DMS 273 (cell line): ENCODE measurements at regions not wholly inside any gene's neighbourhood (a gene's known extent, or its start where the extent isn't known, plus 50 kb on each side); places are given as distances from the start of the nearest gene placed in this dataset.

Experiments
- DNase-seq: peaks from one replicate; lab custom pipeline; 2025; ENCODE audit not compliant: unreplicated experiment; lab: John Stamatoyannopoulos, UW

GRCh38 chr17:53996890-53997289 lies 174.2 kb downstream of the KIF2B start:
- no peak for DNase-seq

DNA sequence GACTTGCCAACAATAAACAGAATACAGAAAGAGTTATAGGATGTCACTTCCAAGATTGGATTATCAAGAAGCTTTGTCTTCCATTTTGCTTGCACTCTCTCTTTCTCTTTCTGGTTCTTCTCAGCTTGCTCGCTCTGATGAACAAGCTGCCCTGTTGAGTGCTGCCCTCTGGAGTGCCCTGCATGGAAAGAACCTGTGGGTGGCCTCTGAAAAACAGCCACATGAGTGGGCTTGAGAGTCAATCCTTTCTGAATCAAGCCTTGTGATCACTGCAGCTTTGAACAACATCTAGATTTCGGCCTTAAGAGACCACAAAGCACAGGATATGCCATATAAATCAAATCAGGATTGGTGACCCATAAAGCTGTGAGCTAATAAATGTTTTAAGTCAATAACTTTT lies 185.1 kb downstream of the KIF2B start:
- DNase-seq, result peak; percentile 16

DNA sequence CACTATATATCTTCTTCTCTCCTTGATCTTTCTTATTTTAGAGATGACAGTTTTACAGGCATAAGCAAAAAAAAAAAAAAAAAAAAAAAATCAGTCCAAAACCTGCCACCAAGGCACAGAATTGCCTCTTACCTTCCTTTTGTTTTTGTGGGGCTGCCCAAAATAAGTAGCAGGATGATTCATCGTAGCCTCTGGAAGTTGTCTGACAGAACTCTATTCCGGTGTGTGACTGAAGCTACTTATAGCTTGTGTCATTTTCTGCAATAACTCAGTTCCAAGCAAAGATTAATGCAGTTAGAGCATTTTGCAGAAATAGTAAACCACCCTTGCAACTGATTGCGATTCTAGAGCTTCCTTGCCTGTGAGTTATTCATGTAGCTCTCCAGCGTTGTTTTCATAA lies 186.8 kb downstream of the KIF2B start:
- no peak for DNase-seq

- DNase-seq, result peak; percentile 96
Observed at GRCh38 chr17:54013072-54013471, 190.3 kb downstream of the KIF2B start.

DNA sequence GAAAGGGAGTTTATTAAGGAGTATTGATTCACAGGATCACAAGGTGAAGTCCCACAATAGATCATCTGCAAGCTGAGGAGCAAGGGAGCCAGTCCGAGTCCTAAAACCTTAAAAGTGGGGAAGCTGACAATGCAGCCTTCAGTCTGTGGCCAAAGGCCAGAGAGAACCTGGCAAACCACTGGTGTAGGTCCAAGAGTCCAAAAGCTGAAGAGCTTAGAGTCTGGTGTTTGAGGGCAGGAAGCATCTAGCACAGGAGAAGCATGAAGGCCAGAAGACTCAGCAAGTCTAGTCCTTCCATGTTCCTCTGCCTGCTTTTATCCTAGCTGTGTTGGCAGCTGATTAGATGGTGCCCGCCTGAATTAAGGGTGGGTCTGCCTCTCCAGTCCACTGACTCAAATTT lies 193.0 kb downstream of the KIF2B start:
- DNase-seq, result no peak

DNA sequence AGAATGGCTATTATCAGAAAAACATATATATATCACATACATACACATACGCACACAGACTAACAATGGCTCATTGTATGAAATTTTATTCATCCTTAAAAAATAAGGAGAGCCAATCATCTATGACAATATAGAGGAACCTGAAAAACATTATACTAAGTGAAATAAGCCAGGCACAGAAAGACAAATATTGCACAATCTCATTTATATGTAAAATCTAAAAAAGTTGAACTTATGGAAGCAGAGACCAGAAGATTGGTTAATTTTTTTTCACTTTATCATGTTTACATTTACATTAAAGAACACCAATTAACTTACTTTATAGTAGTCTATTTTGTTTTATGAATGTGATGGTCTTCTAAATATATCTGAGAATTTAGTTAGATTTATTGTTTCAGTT lies 198.7 kb downstream of the KIF2B start:
- DNase-seq, result no peak

- peak; percentile 62 for DNase-seq
Observed at GRCh38 chr17:54028986-54029580, 206.4 kb downstream of the KIF2B start.

DNA sequence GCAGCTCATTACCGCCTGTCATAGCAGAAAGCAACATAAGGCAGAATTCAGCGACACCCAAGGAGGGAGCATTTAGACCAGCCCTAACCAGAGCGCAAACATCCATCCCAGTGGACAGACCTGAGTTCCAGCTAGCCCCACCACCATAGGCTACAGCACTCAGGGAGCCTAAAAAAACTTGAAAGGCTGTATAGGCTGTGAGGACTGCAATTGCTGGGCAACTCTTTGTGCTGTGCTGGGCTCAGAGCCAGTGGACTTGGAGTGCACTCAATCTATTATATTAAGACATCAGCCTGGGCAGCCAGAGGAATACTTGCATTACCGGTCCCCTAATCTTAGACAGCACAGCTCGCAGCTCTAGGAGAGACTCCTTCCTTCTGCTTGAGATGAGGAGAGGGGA lies 207.3 kb downstream of the KIF2B start:
- peak; percentile 23 for DNase-seq

- no peak for DNase-seq
Observed at GRCh38 chr17:54046570-54046969, 223.8 kb downstream of the KIF2B start.

GRCh38 chr17:54063639-54064038 lies 240.9 kb downstream of the KIF2B start:
- DNase-seq, result no peak

- no peak for DNase-seq
Observed at GRCh38 chr17:54085020-54085419, 262.3 kb downstream of the KIF2B start.

DNA sequence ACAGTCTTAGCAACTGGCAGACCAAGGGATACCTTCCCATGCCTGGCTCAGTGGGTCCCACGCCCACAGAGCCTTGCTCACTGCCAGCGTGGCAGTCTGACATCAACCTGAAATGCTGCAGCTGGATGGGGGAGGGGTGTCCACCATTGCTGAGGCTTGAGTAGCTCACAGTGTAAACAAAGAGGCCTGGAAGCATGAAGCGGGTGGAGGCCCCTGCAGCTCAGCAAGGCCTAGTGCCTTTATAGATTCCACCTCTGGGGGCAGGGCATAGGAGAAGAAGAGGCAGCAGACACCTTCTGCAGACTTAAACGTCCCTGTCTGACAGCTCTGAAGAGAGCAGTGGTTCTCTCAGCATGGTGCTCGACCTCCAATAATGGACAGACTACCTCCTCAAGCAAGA lies 263.2 kb downstream of the KIF2B start:
- no peak for DNase-seq

- no peak for DNase-seq
Observed at GRCh38 chr17:54096216-54096615, 273.5 kb downstream of the KIF2B start.

DNA sequence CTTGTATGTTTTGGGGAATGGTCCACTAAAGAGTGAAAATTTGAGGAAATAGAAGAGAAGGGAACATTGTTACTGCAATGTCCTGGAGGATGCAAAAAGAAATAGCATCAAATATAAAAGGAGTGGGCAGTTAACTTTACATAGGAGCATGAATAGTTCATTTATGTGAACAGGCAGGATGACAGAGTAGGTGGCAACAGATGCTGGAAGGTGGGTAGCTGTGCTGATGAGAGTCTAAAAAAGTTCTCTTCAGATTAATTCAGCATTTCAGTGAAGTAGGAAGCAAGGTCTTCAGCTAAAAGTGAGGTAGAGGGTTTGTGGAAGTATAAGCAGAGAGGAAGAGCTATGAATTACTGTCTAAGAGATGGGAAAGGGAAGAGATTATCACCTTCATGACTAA lies 276.5 kb downstream of the KIF2B start:
- no peak for DNase-seq

- no peak for DNase-seq
Observed at GRCh38 chr17:54102246-54102645, 279.5 kb downstream of the KIF2B start.

DNA sequence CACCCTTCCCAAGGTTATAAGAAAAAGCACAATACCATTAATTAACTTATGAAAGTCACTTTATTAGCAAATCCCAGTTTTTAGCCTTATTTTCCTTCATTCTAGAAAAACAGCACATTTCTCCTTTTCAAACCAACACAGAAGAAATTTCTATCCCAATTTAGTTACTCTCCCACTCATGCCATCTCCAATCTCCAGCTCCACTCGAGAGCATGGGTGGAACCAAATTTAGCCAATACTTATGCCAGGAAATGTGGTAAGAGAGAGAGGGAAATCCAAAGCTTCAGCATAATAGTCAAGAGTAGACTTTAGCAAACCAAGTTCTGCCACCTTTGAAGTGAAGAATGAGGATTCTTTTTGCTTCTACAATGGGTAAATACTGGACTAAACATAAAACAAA lies 288.8 kb downstream of the KIF2B start:
- no peak for DNase-seq

GRCh38 chr17:54117452-54117851 lies 294.7 kb downstream of the KIF2B start:
- DNase-seq, result no peak

DNA sequence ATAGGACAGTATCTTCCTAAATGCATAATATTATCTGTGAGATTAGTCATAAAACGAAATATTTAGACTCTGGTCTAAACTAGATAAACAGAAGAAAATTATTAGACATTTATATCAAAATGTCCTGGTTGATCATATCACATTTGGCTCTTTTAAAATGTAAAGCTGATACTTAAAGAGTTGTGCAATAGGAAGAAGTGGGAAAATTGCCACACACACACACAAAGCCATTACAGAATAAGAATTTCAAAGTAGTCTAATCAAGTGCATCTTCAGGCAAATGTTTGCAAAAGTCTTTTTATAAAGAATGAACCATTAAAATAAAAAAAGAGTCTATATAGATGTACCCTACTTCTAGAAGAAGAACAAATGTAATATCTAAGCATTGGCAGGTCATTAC lies 301.7 kb downstream of the KIF2B start:
- no peak for DNase-seq

- no peak for DNase-seq
Observed at GRCh38 chr17:54153423-54153822, 330.7 kb downstream of the KIF2B start.

DNA sequence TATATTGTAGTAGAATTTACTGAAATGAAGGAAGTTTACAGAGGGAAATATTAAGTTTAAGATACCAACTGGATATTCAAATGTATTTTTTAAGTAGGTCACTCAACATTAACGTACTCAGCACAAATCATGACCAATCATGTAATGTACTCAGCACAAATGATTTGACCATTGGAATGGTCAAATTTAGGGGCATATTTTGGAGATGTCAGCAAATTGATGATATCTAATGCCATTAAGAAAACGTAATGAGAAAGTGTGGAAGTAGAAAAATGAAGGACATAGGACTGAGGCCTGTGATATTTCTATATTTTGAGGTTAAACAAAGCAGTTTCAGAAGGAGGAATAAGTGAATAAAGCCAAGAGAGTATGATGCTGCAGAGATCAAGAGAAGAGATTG lies 334.8 kb downstream of the KIF2B start:
- DNase-seq, result no peak

DNA sequence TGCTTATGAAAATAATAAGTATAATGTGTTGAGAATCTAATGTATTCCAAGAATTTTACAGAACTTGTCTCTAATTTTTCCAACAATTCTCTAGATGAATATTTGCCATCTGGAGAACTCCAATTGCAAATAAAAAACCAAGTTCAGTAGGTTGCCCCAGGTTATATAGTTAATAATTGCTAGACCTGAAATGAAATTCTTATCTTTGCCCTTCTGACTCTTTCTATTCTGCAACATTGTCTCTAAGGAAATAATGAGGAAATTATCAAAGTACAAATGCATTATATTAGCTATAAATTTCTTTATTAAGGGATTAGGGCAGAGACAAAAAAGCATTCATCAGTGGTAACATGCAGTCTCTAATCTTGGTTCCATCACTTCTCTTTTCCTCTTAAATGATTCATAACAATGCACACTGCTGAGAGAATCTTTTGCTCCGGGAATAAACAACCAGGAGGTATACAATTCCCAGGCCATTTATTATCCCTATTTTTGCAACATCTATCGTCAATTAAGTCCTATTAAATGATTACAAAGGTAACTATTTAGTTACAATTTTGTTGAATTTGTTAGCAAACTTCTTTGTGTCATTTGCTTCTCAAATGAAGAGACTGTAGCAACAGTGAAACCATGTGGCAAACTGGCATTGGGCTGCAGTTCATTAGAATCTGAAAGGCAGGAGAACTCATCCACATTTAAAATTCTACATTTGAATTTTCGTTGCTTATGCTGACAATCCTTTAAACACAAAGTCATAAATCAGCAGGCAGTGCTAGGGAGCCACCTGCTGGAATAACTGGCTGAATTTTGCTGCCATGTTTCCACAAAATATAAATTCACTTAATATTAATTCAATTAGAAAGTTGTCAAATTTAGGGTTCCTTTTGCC lies 349.6 kb downstream of the KIF2B start:
- DNase-seq, result peak; percentile 76

GRCh38 chr17:54172985-54173316 lies 350.2 kb downstream of the KIF2B start:
- no peak for DNase-seq
